Activated naive CD8-positive, alpha-beta T cell treated with anti-CD3 and anti-CD28 coated beads, Interleukin-2, amount 50 U/mL, for 16 hours (primary cell): ENCODE measurements at regions not wholly inside any gene's neighbourhood (a gene's known extent, or its start where the extent isn't known, plus 50 kb on each side); places are given as distances from the start of the nearest gene placed in this dataset.

Experiments used
- DNase-seq: peaks from one replicate; pipeline ENCODE4 v3.0.0-alpha.2; 2020; ENCODE audit warnings: low read depth, low spot score

DNA sequence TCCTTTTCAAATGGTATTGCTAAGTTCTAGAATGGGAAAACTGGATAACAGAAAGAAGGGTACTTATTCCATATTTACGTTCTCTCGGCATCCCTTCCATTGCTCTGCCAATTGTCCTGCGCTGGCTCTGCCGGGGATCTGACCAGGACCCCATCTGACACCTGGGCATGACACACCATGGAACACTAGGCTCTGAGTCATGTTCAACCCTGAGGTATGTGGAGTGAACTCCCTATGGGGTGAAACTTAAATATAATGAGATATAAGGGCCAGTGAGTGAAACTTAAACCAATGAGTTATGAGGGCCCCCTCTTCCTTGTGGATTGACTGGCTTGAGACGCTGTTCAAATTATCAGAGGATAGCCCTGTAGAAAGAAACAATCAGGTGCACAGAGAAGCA lies 55.1 kb upstream of the ZEB1 start:
- no peak for DNase-seq

- no peak for DNase-seq
Observed at GRCh38 chr10:31268444-31269303, 50.3 kb upstream of the ZEB1 start.
